ENCODE measurements at regions not wholly inside any gene's neighbourhood (a gene's known extent, or its start where the extent isn't known, plus 50 kb on each side); places are given as distances from the start of the nearest gene placed in this dataset.

GRCh38 chr10:131444862-131445461 is 133.4 kb upstream of the TCERG1L start:
- FAIRE-seq: no peak
- TF ChIP-seq POLR2A (IDR thresholded peaks at IDR 0.05; ENCODE audit: low read depth, low read length): no peak

GRCh38 chr10:131445623-131446022 is 134.1 kb upstream of the TCERG1L start:
- TF ChIP-seq POLR2A (IDR thresholded peaks at IDR 0.05; ENCODE audit: low read depth, low read length): no peak
- DNase-seq (ENCODE audit: insufficient read length, low spot score) (no peak), FAIRE-seq (no peak)

More at GRCh38 chr10:131444862-131445461, 133.4 kb upstream of the TCERG1L start:
- no peak for DNase-seq (ENCODE audit: insufficient read length, low spot score)

- no peak for TF ChIP-seq POLR2A (IDR thresholded peaks at IDR 0.05; ENCODE audit: low read depth, low read length)
- FAIRE-seq (no peak), DNase-seq (ENCODE audit: insufficient read length, low spot score) (no peak)
Measured at GRCh38 chr10:131446171-131446570, 134.7 kb upstream of the TCERG1L start.

GRCh38 chr10:131448171-131448570 is 136.7 kb upstream of the TCERG1L start:
- FAIRE-seq: no peak
- no peak for TF ChIP-seq POLR2A (IDR thresholded peaks at IDR 0.05; ENCODE audit: low read depth, low read length)
- DNase-seq (ENCODE audit: insufficient read length, low spot score): no peak

DNA sequence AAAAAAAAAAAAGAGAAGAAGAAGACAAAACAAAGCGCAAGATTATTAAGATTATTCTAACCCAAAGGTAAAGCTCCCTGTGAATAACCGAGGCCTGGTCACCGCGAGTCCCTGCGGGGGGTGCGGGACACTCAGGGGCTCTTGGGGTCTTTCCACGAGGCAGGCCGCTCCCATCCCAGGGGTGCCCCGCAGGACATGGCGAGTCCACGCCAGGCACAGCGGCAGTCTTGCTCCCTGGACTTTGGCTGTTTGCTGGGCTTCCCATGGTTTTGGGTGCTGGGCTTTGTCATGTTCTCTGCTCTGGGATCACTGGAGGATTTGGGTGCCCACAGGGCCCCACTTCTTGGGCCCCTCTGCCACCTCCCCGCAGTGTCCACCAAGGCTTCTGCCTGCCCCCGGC is 137.4 kb upstream of the TCERG1L start:
- DNase-seq (ENCODE audit: insufficient read length, low spot score) (no peak), FAIRE-seq (no peak)
- TF ChIP-seq POLR2A (IDR thresholded peaks at IDR 0.05; ENCODE audit: low read depth, low read length): no peak

GRCh38 chr10:131450216-131450765 is 138.8 kb upstream of the TCERG1L start:
- no peak for DNase-seq (ENCODE audit: insufficient read length, low spot score)
- no peak for FAIRE-seq
- TF ChIP-seq POLR2A (IDR thresholded peaks at IDR 0.05; ENCODE audit: low read depth, low read length): no peak

GRCh38 chr10:131451407-131452015 is 140.0 kb upstream of the TCERG1L start:
- no peak for TF ChIP-seq POLR2A (IDR thresholded peaks at IDR 0.05; ENCODE audit: low read depth, low read length)
- DNase-seq (ENCODE audit: insufficient read length, low spot score): no peak
- no peak for FAIRE-seq

DNA sequence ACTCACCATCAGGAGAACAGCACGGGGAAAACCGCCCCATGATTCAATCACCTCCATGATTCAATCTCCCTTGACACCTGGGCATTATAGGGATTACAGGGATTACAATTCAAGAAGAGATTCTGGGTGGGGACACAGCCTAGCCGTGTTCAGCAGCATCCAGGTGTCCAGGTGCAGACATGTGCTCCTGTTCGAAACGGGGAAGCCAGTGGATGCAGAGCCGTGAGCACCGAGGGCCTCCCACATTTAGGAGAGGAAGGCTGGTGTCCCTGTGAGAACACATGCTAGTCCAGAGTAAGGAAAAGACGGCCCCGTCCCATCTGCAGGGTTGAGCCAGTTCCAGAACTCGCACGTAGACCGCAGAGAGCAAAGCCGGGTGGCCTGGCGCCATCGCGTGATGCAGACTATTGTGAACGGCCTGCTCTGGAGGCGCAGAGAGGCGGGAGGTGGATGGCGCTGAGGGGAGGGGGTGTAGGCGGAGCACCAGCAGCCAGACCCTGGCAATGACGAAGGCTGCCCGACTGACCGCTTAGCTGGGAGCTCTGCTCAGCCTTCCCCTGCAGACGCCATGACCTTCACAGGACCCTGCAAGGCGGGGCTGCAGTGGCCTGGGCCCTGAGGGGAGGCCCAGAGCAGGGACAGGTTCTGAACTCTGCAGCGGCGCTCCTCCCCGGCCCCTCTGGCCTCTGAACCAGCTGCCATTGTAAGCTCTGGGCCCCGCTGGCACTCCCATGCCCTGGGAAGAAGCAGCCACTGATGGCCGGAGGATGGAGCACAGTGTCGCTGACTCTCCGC is 141.6 kb upstream of the TCERG1L start:
- no peak for TF ChIP-seq POLR2A (IDR thresholded peaks at IDR 0.05; ENCODE audit: low read depth, low read length)
- FAIRE-seq (no peak), DNase-seq (ENCODE audit: insufficient read length, low spot score) (no peak)

DNA sequence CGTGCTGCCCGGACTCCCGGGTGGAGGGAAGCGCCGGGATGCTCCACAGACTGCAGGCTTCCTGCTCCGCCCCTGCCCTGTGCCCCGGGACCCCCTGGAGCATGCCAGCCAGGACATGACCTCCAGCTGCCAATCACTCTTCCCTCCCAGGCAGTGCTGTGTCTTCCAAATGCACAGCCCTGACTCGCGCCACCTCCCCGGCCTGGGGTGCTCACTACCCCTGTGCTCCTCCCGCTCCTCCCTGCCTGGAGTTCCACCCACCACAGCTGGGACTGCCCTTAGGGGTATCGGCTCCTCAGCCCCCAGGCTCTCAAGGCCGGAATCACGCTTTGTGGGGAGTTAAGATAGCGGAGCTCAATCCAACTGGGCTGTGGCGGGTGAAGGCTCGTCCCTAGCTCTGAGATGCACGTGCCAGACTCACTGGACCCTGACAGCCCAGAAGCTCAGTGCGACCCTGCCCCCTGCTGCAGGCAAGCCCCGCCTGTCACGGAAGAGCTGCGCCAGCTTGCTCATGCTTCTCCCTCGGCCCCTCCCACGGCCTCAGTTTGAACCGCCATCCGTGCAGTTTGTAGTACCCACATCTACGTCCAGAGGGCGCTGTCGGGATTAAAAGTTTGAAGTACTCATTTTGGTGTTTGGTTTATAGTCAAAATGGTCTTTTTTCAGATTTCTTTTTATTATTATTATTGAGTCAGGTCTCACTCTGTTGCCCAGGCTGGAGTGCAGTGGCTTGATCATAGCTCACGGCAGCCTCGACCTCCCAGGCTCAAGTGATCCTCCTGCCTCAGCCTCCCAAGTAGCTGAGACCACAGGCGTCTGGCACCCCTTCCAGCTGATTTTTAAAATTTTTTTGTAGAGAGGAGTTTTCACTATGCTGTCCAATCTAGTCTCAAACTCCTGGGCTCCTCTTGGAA is 142.5 kb upstream of the TCERG1L start:
- TF ChIP-seq POLR2A (IDR thresholded peaks at IDR 0.05; ENCODE audit: low read depth, low read length): no peak
- FAIRE-seq: no peak
- DNase-seq (ENCODE audit: insufficient read length, low spot score): peak; percentile 10

- FAIRE-seq (no peak), DNase-seq (ENCODE audit: insufficient read length, low spot score) (no peak)
- TF ChIP-seq POLR2A (IDR thresholded peaks at IDR 0.05; ENCODE audit: low read depth, low read length): no peak
Measured at GRCh38 chr10:131456411-131456810, 144.9 kb upstream of the TCERG1L start.

GRCh38 chr10:131461093-131461492 is 149.6 kb upstream of the TCERG1L start:
- no peak for TF ChIP-seq POLR2A (IDR thresholded peaks at IDR 0.05; ENCODE audit: low read depth, low read length)
- FAIRE-seq: no peak
- DNase-seq (ENCODE audit: insufficient read length, low spot score): no peak

DNA sequence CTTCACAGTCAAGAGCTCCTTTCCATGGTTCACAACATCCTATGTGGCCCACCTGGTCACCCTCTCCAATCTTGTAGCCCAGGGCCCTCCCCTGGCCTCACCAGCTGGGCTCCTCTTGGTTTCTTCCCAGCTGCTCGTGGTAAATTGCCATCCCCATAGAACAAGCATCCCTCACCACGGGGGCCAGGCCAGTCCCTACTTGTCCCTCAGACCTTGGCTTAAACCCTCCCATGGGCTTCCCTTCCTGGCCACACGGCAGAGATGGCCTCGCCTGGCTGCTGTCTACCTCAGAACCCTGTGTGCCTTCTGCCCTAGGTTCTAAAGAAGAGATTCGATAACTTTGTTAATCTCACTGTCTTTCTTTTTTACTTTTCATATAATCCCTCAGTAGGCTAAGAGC is 153.3 kb upstream of the TCERG1L start:
- no peak for TF ChIP-seq POLR2A (IDR thresholded peaks at IDR 0.05; ENCODE audit: low read depth, low read length)
- DNase-seq (ENCODE audit: insufficient read length, low spot score): no peak
- FAIRE-seq: no peak

GRCh38 chr10:131469551-131469950 is 158.0 kb upstream of the TCERG1L start:
- DNase-seq (ENCODE audit: insufficient read length, low spot score): no peak
- FAIRE-seq: no peak

More at GRCh38 chr10:131469551-131469950, 158.0 kb upstream of the TCERG1L start:
- TF ChIP-seq POLR2A (IDR thresholded peaks at IDR 0.05; ENCODE audit: low read depth, low read length): no peak
